ENCODE measurements at regions not wholly inside any gene's neighbourhood (a gene's known extent, or its start where the extent isn't known, plus 50 kb on each side); places are given as distances from the start of the nearest gene placed in this dataset.
"Not testable (repeated sequence)": the region's sequence is repeated elsewhere in the genome, so short reads cannot be mapped to it uniquely, and the experiment has no call there.

DNA sequence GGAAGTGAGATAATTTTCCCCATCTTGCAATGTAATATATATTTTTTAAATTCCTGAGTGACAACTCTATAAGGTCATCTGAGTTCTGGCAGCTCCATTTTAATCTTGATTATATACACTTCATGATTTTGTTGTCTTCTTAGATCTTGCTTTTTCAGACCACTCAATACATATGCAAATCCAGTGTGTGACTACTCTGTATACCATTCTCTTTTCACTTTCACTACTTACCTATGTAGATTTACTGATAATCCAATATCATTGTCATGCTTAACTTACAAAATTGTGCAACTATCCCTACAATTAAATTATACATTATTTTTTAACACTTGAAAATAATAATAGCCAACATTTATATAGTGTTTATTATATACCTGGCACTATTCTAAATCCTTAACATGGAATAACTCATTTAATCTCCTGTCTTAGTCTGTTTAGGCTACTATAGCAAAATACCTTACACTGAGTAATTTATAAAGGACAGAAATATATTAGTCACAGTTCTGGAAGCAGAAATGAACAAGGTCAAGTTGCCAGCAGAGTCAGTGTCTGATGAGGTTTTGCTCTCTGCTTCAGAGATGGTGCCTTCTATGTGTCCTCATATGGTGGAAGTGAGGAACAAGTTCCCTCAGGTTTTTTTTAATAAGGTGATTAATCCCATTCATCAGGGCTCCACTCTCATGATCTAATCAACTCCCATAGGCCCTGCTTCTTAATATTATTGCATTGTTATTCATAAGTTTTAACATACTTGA lies 338.5 kb downstream of the TUSC7 start:
- Histone ChIP-seq H3K27ac (ENCODE audit: low read depth, low read length) (no peak overlapping the region), H3K27me3 (ENCODE audit: control insufficient read depth in 5 of 5, insufficient read depth in 4 of 5, low read length in 5 of 5) (no peaks in the 10 kb centered on the region), H3K9ac (ENCODE audit: low read length in 5 of 5) (no peak overlapping the region), H3K36me3 (ENCODE audit: control insufficient read depth in 5 of 5, insufficient read depth in 5 of 5, low read length in 5 of 5) (no peaks in the 10 kb centered on the region), H3K4me1 (ENCODE audit: control insufficient read depth in 5 of 5, insufficient read depth in 5 of 5, low read length in 5 of 5) (peaks cover 0 to 5% (median 0%) of the 10 kb centered on the region in 5 donors), H3K4me3 (ENCODE audit: low read depth in 1 of 5, low read length in 5 of 5) (no peak overlapping the region), H3K9me3 (ENCODE audit: control insufficient read depth in 5 of 5, low read length in 5 of 5) (no peaks in the 10 kb centered on the region)

GRCh38 chr3:117052395-117052794 lies 342.8 kb downstream of the TUSC7 start:
- no peak overlapping the region for H3K4me3 ChIP-seq (ENCODE audit: low read depth in 1 of 5, low read length in 5 of 5)
- no peaks in the 10 kb centered on the region for H3K27me3 ChIP-seq (ENCODE audit: control insufficient read depth in 5 of 5, insufficient read depth in 4 of 5, low read length in 5 of 5)
- no peak overlapping the region for H3K9ac ChIP-seq (ENCODE audit: low read length in 5 of 5)
- no peaks in the 10 kb centered on the region for H3K36me3 ChIP-seq (ENCODE audit: control insufficient read depth in 5 of 5, insufficient read depth in 5 of 5, low read length in 5 of 5)
- H3K27ac ChIP-seq (ENCODE audit: low read depth, low read length), result no peak overlapping the region
- no peaks in the 10 kb centered on the region for H3K9me3 ChIP-seq (ENCODE audit: control insufficient read depth in 5 of 5, low read length in 5 of 5)
- H3K4me1 ChIP-seq (ENCODE audit: control insufficient read depth in 5 of 5, insufficient read depth in 5 of 5, low read length in 5 of 5), result peaks cover 0 to 9% (median 0%) of the 10 kb centered on the region in 5 donors

DNA sequence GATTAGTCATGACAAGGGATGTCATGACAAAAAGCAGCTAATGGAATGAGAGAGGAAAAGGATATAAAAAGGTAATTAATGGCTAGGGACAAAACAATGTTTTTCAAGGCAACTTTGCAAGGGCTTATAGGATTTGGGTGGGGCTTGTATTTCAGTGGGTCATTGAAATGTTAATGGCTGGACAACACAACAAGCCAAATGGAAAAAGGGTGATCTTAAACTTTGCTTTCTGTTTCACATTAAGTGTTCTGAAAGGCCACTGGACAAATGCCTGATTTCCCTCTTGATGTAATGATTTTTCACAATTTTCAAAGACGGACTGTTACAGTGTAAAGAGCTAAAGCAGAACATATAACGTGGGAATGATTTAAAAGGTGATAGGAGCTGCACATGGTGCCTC lies 345.0 kb downstream of the TUSC7 start:
- H3K27ac ChIP-seq (ENCODE audit: low read depth, low read length), result no peak overlapping the region
- no peaks in the 10 kb centered on the region for H3K9me3 ChIP-seq (ENCODE audit: control insufficient read depth in 5 of 5, low read length in 5 of 5)
- no peaks in the 10 kb centered on the region for H3K27me3 ChIP-seq (ENCODE audit: control insufficient read depth in 5 of 5, insufficient read depth in 4 of 5, low read length in 5 of 5)
- H3K9ac ChIP-seq (ENCODE audit: low read length in 5 of 5), result no peak overlapping the region
- H3K4me1 ChIP-seq (ENCODE audit: control insufficient read depth in 5 of 5, insufficient read depth in 5 of 5, low read length in 5 of 5), result peaks cover 0 to 12% (median 6%) of the 10 kb centered on the region in 5 donors
- H3K4me3 ChIP-seq (ENCODE audit: low read depth in 1 of 5, low read length in 5 of 5), result no peak overlapping the region
- H3K36me3 ChIP-seq (ENCODE audit: control insufficient read depth in 5 of 5, insufficient read depth in 5 of 5, low read length in 5 of 5), result no peaks in the 10 kb centered on the region

DNA sequence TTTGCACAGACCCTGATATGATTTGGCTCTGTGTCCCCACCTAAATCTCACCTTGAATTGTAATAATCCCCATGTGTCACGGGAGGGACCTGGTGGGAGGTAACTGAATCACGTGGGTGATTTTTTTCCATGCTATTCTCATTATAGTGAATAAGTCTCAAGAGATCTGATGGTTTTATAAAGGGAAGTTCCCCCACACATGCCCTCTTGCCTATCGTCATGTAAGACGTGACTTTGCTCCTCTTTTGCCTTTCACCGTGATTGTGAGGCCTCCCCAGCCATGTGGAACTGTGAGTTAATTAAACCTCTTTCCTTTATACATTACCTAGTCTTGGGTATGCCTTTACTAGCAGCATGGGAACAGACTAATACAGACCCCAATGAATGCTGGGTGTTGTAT lies 347.4 kb downstream of the TUSC7 start:
- not testable (repeated sequence) for H3K36me3 ChIP-seq (ENCODE audit: control insufficient read depth in 5 of 5, insufficient read depth in 5 of 5, low read length in 5 of 5); H3K9ac ChIP-seq (ENCODE audit: low read length in 5 of 5); H3K9me3 ChIP-seq (ENCODE audit: control insufficient read depth in 5 of 5, low read length in 5 of 5); H3K4me3 ChIP-seq (ENCODE audit: low read depth in 1 of 5, low read length in 5 of 5); H3K27me3 ChIP-seq (ENCODE audit: control insufficient read depth in 5 of 5, insufficient read depth in 4 of 5, low read length in 5 of 5); H3K27ac ChIP-seq (ENCODE audit: low read depth, low read length)
- peaks cover 0 to 14% (median 8%) of the 10 kb centered on the region in 5 donors for H3K4me1 ChIP-seq (ENCODE audit: control insufficient read depth in 5 of 5, insufficient read depth in 5 of 5, low read length in 5 of 5)

- Histone ChIP-seq H3K9me3 (ENCODE audit: control insufficient read depth in 5 of 5, low read length in 5 of 5) (no peaks in the 10 kb centered on the region), H3K4me1 (ENCODE audit: control insufficient read depth in 5 of 5, insufficient read depth in 5 of 5, low read length in 5 of 5) (peaks cover 0 to 15% (median 13%) of the 10 kb centered on the region in 5 donors), H3K27ac (ENCODE audit: low read depth, low read length) (no peak overlapping the region), H3K36me3 (ENCODE audit: control insufficient read depth in 5 of 5, insufficient read depth in 5 of 5, low read length in 5 of 5) (no peaks in the 10 kb centered on the region), H3K4me3 (ENCODE audit: low read depth in 1 of 5, low read length in 5 of 5) (no peak overlapping the region), H3K27me3 (ENCODE audit: control insufficient read depth in 5 of 5, insufficient read depth in 4 of 5, low read length in 5 of 5) (no peaks in the 10 kb centered on the region), H3K9ac (ENCODE audit: low read length in 5 of 5) (no peak overlapping the region)
Measured at GRCh38 chr3:117059067-117059955, 349.7 kb downstream of the TUSC7 start.

DNA sequence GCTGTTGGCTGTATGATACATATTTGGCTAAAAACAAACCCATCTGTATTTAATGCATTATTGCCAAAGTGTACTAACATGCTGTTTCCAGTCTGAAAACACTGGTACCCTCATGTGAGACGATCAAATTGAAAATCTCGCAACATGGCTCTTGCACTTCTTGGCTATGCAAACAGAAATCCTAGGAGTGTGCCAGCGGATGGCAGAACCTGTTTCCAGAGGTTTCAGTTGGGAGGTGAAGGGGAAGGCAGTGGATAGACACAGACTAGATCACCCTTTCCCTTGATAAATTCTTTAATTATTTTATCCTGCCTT lies 350.3 kb downstream of the TUSC7 start:
- no peaks in the 10 kb centered on the region for H3K27me3 ChIP-seq (ENCODE audit: control insufficient read depth in 5 of 5, insufficient read depth in 4 of 5, low read length in 5 of 5)
- no peak overlapping the region for H3K4me3 ChIP-seq (ENCODE audit: low read depth in 1 of 5, low read length in 5 of 5)
- H3K9me3 ChIP-seq (ENCODE audit: control insufficient read depth in 5 of 5, low read length in 5 of 5), result no peaks in the 10 kb centered on the region
- peaks cover 0 to 14% (median 8%) of the 10 kb centered on the region in 5 donors for H3K4me1 ChIP-seq (ENCODE audit: control insufficient read depth in 5 of 5, insufficient read depth in 5 of 5, low read length in 5 of 5)
- H3K36me3 ChIP-seq (ENCODE audit: control insufficient read depth in 5 of 5, insufficient read depth in 5 of 5, low read length in 5 of 5), result no peaks in the 10 kb centered on the region
- H3K9ac ChIP-seq (ENCODE audit: low read length in 5 of 5), result no peak overlapping the region
- no peak overlapping the region for H3K27ac ChIP-seq (ENCODE audit: low read depth, low read length)

DNA sequence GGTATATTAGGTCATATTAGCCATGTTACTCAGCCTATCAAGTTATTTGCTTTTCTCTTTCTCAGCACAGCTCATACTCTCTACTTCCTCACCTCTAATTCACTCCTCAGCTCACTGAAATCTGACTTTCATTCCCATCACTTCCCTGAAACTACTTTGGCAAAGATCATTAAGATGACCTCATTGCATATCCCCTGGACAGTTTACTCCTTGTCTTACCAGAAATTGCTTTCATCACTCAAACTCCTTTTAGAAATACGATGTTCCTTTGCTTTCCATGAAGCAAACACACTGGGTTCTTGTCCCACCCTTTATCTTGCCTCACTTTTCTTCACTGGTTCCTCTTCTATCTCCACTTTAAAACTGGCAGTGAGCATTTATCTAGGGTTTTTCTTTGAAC lies 354.4 kb downstream of the TUSC7 start:
- no peak overlapping the region for H3K9ac ChIP-seq (ENCODE audit: low read length in 5 of 5)
- H3K4me3 ChIP-seq (ENCODE audit: low read depth in 1 of 5, low read length in 5 of 5), result no peak overlapping the region
- no peak overlapping the region for H3K27ac ChIP-seq (ENCODE audit: low read depth, low read length)
- no peaks in the 10 kb centered on the region for H3K27me3 ChIP-seq (ENCODE audit: control insufficient read depth in 5 of 5, insufficient read depth in 4 of 5, low read length in 5 of 5)
- peaks cover 0 to 14% (median 8%) of the 10 kb centered on the region in 5 donors for H3K4me1 ChIP-seq (ENCODE audit: control insufficient read depth in 5 of 5, insufficient read depth in 5 of 5, low read length in 5 of 5)
- no peaks in the 10 kb centered on the region for H3K36me3 ChIP-seq (ENCODE audit: control insufficient read depth in 5 of 5, insufficient read depth in 5 of 5, low read length in 5 of 5)
- H3K9me3 ChIP-seq (ENCODE audit: control insufficient read depth in 5 of 5, low read length in 5 of 5), result no peaks in the 10 kb centered on the region

DNA sequence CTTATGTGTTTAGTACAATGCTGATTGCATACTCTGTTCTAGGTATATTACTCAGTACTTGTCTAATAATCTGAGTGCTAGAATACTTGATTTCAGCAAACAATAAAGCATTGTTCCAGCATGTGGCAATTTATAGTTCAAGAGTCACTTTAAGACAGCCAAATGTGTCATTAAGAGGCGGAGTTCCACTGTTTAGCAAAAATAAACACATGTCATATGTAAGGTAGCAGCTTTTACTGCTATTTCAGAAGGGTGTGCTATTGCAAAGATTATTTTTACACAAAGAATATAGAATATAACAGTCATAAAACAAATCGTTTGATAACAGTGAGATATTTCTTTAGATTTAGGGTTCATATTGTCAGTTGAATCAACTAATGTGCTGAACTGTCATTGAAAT lies 358.7 kb downstream of the TUSC7 start:
- H3K9ac ChIP-seq (ENCODE audit: low read length in 5 of 5), result no peak overlapping the region
- H3K4me3 ChIP-seq (ENCODE audit: low read depth in 1 of 5, low read length in 5 of 5), result no peak overlapping the region
- peaks cover 0 to 9% (median 2%) of the 10 kb centered on the region in 5 donors for H3K4me1 ChIP-seq (ENCODE audit: control insufficient read depth in 5 of 5, insufficient read depth in 5 of 5, low read length in 5 of 5)
- H3K9me3 ChIP-seq (ENCODE audit: control insufficient read depth in 5 of 5, low read length in 5 of 5), result no peaks in the 10 kb centered on the region
- H3K27ac ChIP-seq (ENCODE audit: low read depth, low read length), result no peak overlapping the region
- H3K36me3 ChIP-seq (ENCODE audit: control insufficient read depth in 5 of 5, insufficient read depth in 5 of 5, low read length in 5 of 5), result no peaks in the 10 kb centered on the region
- H3K27me3 ChIP-seq (ENCODE audit: control insufficient read depth in 5 of 5, insufficient read depth in 4 of 5, low read length in 5 of 5), result no peaks in the 10 kb centered on the region

GRCh38 chr3:117074826-117075225 lies 365.2 kb downstream of the TUSC7 start:
- no peak overlapping the region for H3K4me3 ChIP-seq (ENCODE audit: low read depth in 1 of 5, low read length in 5 of 5)
- H3K27ac ChIP-seq (ENCODE audit: low read depth, low read length), result no peak overlapping the region
- H3K9me3 ChIP-seq (ENCODE audit: control insufficient read depth in 5 of 5, low read length in 5 of 5), result no peaks in the 10 kb centered on the region
- no peaks in the 10 kb centered on the region for H3K4me1 ChIP-seq (ENCODE audit: control insufficient read depth in 5 of 5, insufficient read depth in 5 of 5, low read length in 5 of 5)
- no peaks in the 10 kb centered on the region for H3K36me3 ChIP-seq (ENCODE audit: control insufficient read depth in 5 of 5, insufficient read depth in 5 of 5, low read length in 5 of 5)
- no peak overlapping the region for H3K9ac ChIP-seq (ENCODE audit: low read length in 5 of 5)
- no peaks in the 10 kb centered on the region for H3K27me3 ChIP-seq (ENCODE audit: control insufficient read depth in 5 of 5, insufficient read depth in 4 of 5, low read length in 5 of 5)

DNA sequence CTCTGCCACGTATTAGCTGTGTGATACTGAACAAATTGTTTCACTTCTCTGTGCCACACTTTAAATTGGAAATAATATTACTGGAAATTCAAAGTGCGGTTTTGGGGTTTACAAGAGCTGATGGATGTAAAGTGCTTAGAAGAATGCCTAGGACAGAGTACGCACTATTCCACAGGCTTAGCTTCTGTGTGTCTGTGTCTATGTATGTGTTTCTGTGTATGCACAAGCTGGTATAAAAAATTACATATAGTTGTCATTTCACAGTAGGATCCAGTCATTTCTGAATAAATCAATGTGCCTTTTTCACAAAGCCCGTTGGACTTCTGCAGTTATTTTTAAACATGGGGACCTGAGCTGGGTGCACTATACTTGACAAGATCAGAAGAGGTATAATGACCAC lies 370.4 kb downstream of the TUSC7 start:
- no peak overlapping the region for H3K27ac ChIP-seq (ENCODE audit: low read depth, low read length)
- H3K4me1 ChIP-seq (ENCODE audit: control insufficient read depth in 5 of 5, insufficient read depth in 5 of 5, low read length in 5 of 5), result peaks cover 0 to 2% (median 0%) of the 10 kb centered on the region in 5 donors
- H3K4me3 ChIP-seq (ENCODE audit: low read depth in 1 of 5, low read length in 5 of 5), result no peak overlapping the region
- H3K36me3 ChIP-seq (ENCODE audit: control insufficient read depth in 5 of 5, insufficient read depth in 5 of 5, low read length in 5 of 5), result no peaks in the 10 kb centered on the region
- H3K9ac ChIP-seq (ENCODE audit: low read length in 5 of 5), result no peak overlapping the region
- H3K9me3 ChIP-seq (ENCODE audit: control insufficient read depth in 5 of 5, low read length in 5 of 5), result no peaks in the 10 kb centered on the region
- no peaks in the 10 kb centered on the region for H3K27me3 ChIP-seq (ENCODE audit: control insufficient read depth in 5 of 5, insufficient read depth in 4 of 5, low read length in 5 of 5)

Data from subcutaneous abdominal adipose tissue (tissue), 5 donors.